GM12801 (cell line): ENCODE measurements at regions not wholly inside any gene's neighbourhood (a gene's known extent, or its start where the extent isn't known, plus 50 kb on each side); places are given as distances from the start of the nearest gene placed in this dataset.

Experiments used
- CTCF ChIP-seq: IDR thresholded peaks from one replicate; pipeline ENCODE4 v1.5.1; 2011; ENCODE audit warnings: control low read depth; ENCODE audit not compliant: insufficient read length; ENCODE audit errors: extremely low read depth

- TF ChIP-seq CTCF, result no peak
Observed at GRCh38 chr5:163385271-163385670, 52.1 kb upstream of the CCNG1 start.

GRCh38 chr5:163385824-163386223, 51.6 kb upstream of the CCNG1 start:
- TF ChIP-seq CTCF, result no peak

- TF ChIP-seq CTCF, result no peak
Observed at GRCh38 chr5:163386352-163386751, 51.0 kb upstream of the CCNG1 start.

GRCh38 chr5:163387589-163388343, 49.6 kb upstream of the CCNG1 start:
- TF ChIP-seq CTCF, result no peak
